GM18907 (cell line): ENCODE measurements at regions not wholly inside any gene's neighbourhood (a gene's known extent, or its start where the extent isn't known, plus 50 kb on each side); places are given as distances from the start of the nearest gene placed in this dataset.

Experiments used
- ATAC-seq: cut with Tn5 transposase; IDR thresholded peaks from one replicate; pipeline ENCODE4 v1.9.1; 2021; ENCODE audit warnings: mild to moderate bottlenecking, moderate library complexity; ENCODE audit not compliant: unreplicated experiment

- ATAC-seq, result no peak
Measured at GRCh38 chr22:47237890-47238480, 475.5 kb downstream of the TBC1D22A start.

GRCh38 chr22:47236718-47237117, 474.3 kb downstream of the TBC1D22A start:
- ATAC-seq, result no peak

- no peak for ATAC-seq
Measured at GRCh38 chr22:47236161-47236560, 473.7 kb downstream of the TBC1D22A start.

- ATAC-seq, result no peak
Measured at GRCh38 chr22:47233316-47234243, 471.1 kb downstream of the TBC1D22A start.

GRCh38 chr22:47232753-47233152, 470.3 kb downstream of the TBC1D22A start:
- no peak for ATAC-seq

GRCh38 chr22:47232197-47232596, 469.7 kb downstream of the TBC1D22A start:
- no peak for ATAC-seq

GRCh38 chr22:47231759-47232158, 469.3 kb downstream of the TBC1D22A start:
- ATAC-seq, result no peak

GRCh38 chr22:47230741-47231140, 468.3 kb downstream of the TBC1D22A start:
- no peak for ATAC-seq

GRCh38 chr22:47230251-47230650, 467.8 kb downstream of the TBC1D22A start:
- ATAC-seq, result no peak

- no peak for ATAC-seq
Measured at GRCh38 chr22:47228767-47229166, 466.3 kb downstream of the TBC1D22A start.

GRCh38 chr22:47225931-47226633, 463.6 kb downstream of the TBC1D22A start:
- no peak for ATAC-seq

GRCh38 chr22:47225080-47225930, 462.9 kb downstream of the TBC1D22A start:
- ATAC-seq, result no peak
